ENCODE measurements at regions not wholly inside any gene's neighbourhood (a gene's known extent, or its start where the extent isn't known, plus 50 kb on each side); places are given as distances from the start of the nearest gene placed in this dataset.

DNA sequence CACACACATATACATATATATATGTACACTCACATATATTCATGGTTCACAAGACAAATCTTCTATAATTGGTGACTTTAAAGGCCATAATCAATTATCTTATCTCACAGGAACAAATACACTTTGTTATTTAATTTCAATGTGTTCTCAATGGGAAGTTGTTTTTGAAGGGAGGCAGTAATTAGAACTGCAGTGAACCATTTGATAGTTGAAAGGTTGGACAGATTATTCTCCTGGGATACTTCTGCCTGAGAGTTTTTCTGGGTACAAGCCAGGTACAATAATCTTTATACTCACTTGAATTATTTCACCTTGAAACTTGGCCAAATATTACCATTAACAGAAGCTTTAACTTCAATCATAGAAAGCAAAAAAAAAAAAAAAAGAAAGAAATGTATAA lies 546.6 kb upstream of the LRRTM4 start:
- TF ChIP-seq, protein P1, sequence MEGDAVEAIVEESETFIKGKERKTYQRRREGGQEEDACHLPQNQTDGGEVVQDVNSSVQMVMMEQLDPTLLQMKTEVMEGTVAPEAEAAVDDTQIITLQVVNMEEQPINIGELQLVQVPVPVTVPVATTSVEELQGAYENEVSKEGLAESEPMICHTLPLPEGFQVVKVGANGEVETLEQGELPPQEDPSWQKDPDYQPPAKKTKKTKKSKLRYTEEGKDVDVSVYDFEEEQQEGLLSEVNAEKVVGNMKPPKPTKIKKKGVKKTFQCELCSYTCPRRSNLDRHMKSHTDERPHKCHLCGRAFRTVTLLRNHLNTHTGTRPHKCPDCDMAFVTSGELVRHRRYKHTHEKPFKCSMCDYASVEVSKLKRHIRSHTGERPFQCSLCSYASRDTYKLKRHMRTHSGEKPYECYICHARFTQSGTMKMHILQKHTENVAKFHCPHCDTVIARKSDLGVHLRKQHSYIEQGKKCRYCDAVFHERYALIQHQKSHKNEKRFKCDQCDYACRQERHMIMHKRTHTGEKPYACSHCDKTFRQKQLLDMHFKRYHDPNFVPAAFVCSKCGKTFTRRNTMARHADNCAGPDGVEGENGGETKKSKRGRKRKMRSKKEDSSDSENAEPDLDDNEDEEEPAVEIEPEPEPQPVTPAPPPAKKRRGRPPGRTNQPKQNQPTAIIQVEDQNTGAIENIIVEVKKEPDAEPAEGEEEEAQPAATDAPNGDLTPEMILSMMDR (conservative IDR thresholded peaks at IDR 0.05; ENCODE audit: low read depth, low read length) = no peak
- TF ChIP-seq POLR2A (IDR thresholded peaks at IDR 0.05; ENCODE audit: low read depth, low read length) (no peak), RAD21 (IDR thresholded peaks at IDR 0.05; ENCODE audit: low read length) (no peak), MXI1 (IDR thresholded peaks at IDR 0.05; ENCODE audit: borderline replicate concordance, low read depth, low read length) (no peak), MAZ (IDR thresholded peaks at IDR 0.05; ENCODE audit: borderline replicate concordance, low read depth, low read length) (no peak), RCOR1 (IDR thresholded peaks at IDR 0.05; ENCODE audit: insufficient replicate concordance, low read length) (no peak), BHLHE40 (IDR thresholded peaks at IDR 0.05; ENCODE audit: low read depth, low read length) (no peak), FOS (IDR thresholded peaks at IDR 0.05; ENCODE audit: low read depth, low read length) (no peak), SMC3 (IDR thresholded peaks at IDR 0.05; ENCODE audit: low read depth, low read length) (no peak)
- TF ChIP-seq, protein P2, sequence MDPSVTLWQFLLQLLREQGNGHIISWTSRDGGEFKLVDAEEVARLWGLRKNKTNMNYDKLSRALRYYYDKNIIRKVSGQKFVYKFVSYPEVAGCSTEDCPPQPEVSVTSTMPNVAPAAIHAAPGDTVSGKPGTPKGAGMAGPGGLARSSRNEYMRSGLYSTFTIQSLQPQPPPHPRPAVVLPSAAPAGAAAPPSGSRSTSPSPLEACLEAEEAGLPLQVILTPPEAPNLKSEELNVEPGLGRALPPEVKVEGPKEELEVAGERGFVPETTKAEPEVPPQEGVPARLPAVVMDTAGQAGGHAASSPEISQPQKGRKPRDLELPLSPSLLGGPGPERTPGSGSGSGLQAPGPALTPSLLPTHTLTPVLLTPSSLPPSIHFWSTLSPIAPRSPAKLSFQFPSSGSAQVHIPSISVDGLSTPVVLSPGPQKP (IDR thresholded peaks at IDR 0.05; ENCODE audit: borderline replicate concordance, low read depth, low read length) = no peak

Measured in IMR-90 (cell line).